ENCODE measurements at regions not wholly inside any gene's neighbourhood (a gene's known extent, or its start where the extent isn't known, plus 50 kb on each side); places are given as distances from the start of the nearest gene placed in this dataset.
"Not testable (repeated sequence)": the region's sequence is repeated elsewhere in the genome, so short reads cannot be mapped to it uniquely, and the experiment has no call there.

DNA sequence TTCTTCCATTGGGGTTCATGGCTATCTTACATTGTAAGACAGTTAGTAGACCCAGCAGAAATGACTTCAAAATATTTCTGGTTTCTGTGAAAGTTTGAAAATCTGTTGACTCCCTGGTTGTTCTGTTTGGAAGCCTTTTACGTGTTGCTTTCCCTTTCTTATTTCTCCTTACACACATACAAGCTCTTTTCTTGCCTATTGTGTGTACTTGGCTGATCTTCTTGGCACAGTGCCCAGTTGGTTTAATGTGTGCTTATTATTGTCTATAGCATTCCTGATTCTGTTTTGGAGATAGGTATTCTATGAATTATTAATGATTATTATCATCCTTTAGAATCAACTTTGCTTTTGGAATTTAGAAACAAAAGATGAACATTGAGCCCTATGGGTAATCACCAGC is 1995.0 kb downstream of the FOXD4L5 start:
- DNase-seq, ATAC-seq: not testable (repeated sequence)
